ENCODE measurements at regions not wholly inside any gene's neighbourhood (a gene's known extent, or its start where the extent isn't known, plus 50 kb on each side); places are given as distances from the start of the nearest gene placed in this dataset.

DNA sequence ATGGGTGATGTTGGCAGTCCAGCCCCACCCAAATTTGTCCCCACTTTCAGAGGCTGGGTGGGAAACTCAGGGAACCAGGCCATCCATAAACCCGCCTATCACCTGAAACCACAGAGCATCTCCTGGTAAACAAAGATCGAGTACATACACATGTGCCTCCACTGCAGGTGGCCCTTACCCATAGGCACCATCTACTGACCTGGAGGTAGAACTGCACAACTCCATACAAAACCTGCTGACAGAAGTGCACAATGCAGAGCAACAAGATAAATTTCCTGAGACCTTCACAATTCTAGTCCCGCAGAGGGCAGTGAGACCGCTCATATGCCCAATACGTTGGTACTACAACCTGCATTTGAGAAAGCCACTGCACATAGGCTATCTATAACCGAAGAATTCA, 856.3 kb downstream of the SUCLG1 start:
- CTCF ChIA-PET = no interaction called here
- Mint-ChIP-seq H3K9me3 (peaks cover 13 to 25% (median 13%) of the 10 kb centered on the region in 3 donors), H3K36me3 (no peaks in the 10 kb centered on the region), H3K27ac (no peak overlapping the region), H3K4me1 (no peaks in the 10 kb centered on the region), H3K4me3 (no peak overlapping the region), H3K27me3 (no peaks in the 10 kb centered on the region)
- POLR2A ChIA-PET = no interaction called here
- H3K4me3 ChIP-seq (ENCODE audit: control insufficient read depth in 1 of 2, extremely low read depth in 1 of 2, low read length in 1 of 2) = no peak overlapping the region
- no peak overlapping the region for H3K27ac ChIP-seq (ENCODE audit: low read length)
- DNase-seq (no peak), ATAC-seq (replicated peaks in 1 of 4) (no peak)
- 97% methylated on average over 5 of the region's 6 CpGs for WGBS (ENCODE audit: insufficient coverage)
- H3K4me1 ChIP-seq (ENCODE audit: control insufficient read depth in 1 of 2, extremely low read depth in 1 of 2, insufficient read depth in 2 of 2, low read length in 2 of 2) = no peaks in the 10 kb centered on the region
- no peaks in the 10 kb centered on the region for H3K27me3 ChIP-seq (replicated peaks in 1 of 2; ENCODE audit: control insufficient read depth in 2 of 2, extremely low read depth in 1 of 2, insufficient read depth in 2 of 2, low read length in 1 of 2)
- H3K9me3 ChIP-seq = no peaks in the 10 kb centered on the region
- no peaks in the 10 kb centered on the region for H3K36me3 ChIP-seq (ENCODE audit: control insufficient read depth in 2 of 2, extremely low read depth in 1 of 2, insufficient read depth in 1 of 2, low read length in 1 of 2)

DNA sequence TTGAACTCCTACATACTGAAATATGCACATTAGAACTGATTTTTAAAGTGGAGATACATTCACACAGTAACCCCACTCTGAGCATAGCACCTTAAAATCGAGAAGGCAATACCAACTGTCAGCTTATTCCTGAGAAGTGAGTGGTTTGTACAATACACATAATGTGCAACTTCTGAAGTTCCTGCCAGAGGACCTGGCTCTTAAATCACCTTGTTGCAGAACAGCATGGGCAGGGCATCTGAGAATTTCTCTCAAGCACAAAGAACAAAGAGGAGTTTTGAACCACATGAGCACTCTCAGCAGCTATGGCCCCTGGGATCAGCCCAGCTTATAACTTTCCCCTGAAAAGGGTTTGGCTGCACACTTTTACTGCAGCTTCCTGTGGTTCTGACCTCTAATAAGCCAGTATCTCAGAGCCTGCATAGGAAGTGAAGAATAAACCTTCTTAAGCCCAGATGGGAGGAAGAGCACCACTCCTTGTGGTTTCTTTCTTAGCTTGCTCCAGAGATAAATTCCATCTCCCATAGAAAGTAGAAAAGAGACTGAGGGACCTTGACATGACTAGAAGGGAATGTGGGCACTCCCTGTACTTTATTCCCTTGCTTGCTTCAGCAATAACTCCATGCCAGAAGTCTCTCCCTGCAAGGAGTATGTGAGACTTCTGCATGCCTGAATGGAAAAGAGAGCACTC, 862.3 kb downstream of the SUCLG1 start:
- Mint-ChIP-seq H3K36me3 (no peaks in the 10 kb centered on the region), H3K27me3 (no peaks in the 10 kb centered on the region), H3K4me1 (no peaks in the 10 kb centered on the region), H3K9me3 (peaks cover 8 to 13% (median 12%) of the 10 kb centered on the region in 3 donors), H3K27ac (no peak overlapping the region), H3K4me3 (no peak overlapping the region)
- H3K9me3 ChIP-seq = no peaks in the 10 kb centered on the region
- WGBS (ENCODE audit: insufficient coverage) = no CpG with 5 or more reads among the region's 1 CpG
- ChIA-PET CTCF (no interaction called here), POLR2A (no interaction called here)
- ATAC-seq (replicated peaks in 1 of 4) = no peak
- H3K27ac ChIP-seq (ENCODE audit: low read length) = no peak overlapping the region
- no peak overlapping the region for H3K4me3 ChIP-seq (ENCODE audit: control insufficient read depth in 1 of 2, extremely low read depth in 1 of 2, low read length in 1 of 2)
- no peak for DNase-seq
- H3K27me3 ChIP-seq (replicated peaks in 1 of 2; ENCODE audit: control insufficient read depth in 2 of 2, extremely low read depth in 1 of 2, insufficient read depth in 2 of 2, low read length in 1 of 2) = no peaks in the 10 kb centered on the region
- H3K4me1 ChIP-seq (ENCODE audit: control insufficient read depth in 1 of 2, extremely low read depth in 1 of 2, insufficient read depth in 2 of 2, low read length in 2 of 2) = no peaks in the 10 kb centered on the region
- H3K36me3 ChIP-seq (ENCODE audit: control insufficient read depth in 2 of 2, extremely low read depth in 1 of 2, insufficient read depth in 1 of 2, low read length in 1 of 2) = no peaks in the 10 kb centered on the region

DNA sequence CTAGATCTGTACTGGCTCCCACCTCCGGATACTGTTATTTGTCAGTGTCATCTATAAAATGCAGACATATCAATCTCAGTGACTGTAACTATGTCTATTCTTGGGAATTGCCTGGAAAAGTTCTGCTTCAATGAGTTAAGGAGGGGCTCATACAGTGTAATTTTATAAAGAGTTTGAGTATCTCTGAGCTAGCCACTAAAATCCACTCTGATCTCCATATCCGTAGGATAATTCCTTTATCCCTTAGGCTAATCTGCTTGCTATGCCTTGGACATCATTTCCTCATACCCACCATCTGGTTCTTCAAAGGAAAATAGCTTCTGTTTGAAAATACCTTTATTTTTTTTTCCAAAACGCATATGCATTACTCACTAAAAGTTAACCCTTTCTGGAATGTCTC, 863.2 kb downstream of the SUCLG1 start:
- no peak for ATAC-seq (replicated peaks in 1 of 4)
- ChIA-PET CTCF (no interaction called here), POLR2A (no interaction called here)
- no CpG with 5 or more reads among the region's 3 CpGs for WGBS (ENCODE audit: insufficient coverage)
- no peak overlapping the region for H3K4me3 Mint-ChIP-seq
- H3K4me1 Mint-ChIP-seq = no peaks in the 10 kb centered on the region
- H3K27ac Mint-ChIP-seq = no peak overlapping the region
- no peaks in the 10 kb centered on the region for H3K36me3 Mint-ChIP-seq
- H3K9me3 Mint-ChIP-seq = peaks cover 8 to 13% (median 12%) of the 10 kb centered on the region in 3 donors
- H3K27me3 ChIP-seq (replicated peaks in 1 of 2; ENCODE audit: control insufficient read depth in 2 of 2, extremely low read depth in 1 of 2, insufficient read depth in 2 of 2, low read length in 1 of 2) = no peaks in the 10 kb centered on the region
- H3K4me3 ChIP-seq (ENCODE audit: control insufficient read depth in 1 of 2, extremely low read depth in 1 of 2, low read length in 1 of 2) = no peak overlapping the region
- no peak for DNase-seq
- no peaks in the 10 kb centered on the region for H3K9me3 ChIP-seq
- no peaks in the 10 kb centered on the region for H3K36me3 ChIP-seq (ENCODE audit: control insufficient read depth in 2 of 2, extremely low read depth in 1 of 2, insufficient read depth in 1 of 2, low read length in 1 of 2)
- H3K4me1 ChIP-seq (ENCODE audit: control insufficient read depth in 1 of 2, extremely low read depth in 1 of 2, insufficient read depth in 2 of 2, low read length in 2 of 2) = no peaks in the 10 kb centered on the region
- H3K27ac ChIP-seq (ENCODE audit: low read length) = no peak overlapping the region
- H3K27me3 Mint-ChIP-seq = no peaks in the 10 kb centered on the region

DNA sequence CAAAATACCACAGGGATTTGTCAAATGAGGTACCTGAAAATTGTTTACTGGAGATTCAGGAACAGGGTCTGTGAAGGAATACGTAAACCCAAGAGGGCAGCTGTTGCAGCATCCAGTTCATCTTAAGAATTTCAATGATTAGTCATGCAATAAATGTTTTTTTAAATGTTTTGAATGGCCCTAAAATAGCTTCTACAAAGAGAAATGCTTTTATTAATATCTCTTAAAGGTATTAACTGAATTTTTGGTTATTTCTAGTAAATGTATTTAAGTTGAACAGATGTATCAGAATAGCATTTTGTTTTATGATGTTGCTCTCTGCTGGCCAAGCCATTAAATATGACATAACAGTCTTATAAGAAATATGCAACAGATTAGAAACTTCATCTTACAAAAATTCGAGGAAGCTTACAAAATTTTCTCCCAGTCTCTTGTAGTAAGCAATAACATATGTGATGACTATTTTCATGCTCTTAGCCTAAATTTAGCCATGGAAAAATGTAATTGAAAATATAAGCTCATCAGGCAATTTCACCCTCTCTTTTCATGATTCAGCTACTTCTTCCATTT, 863.9 kb downstream of the SUCLG1 start:
- Histone ChIP-seq H3K36me3 (ENCODE audit: control insufficient read depth in 2 of 2, extremely low read depth in 1 of 2, insufficient read depth in 1 of 2, low read length in 1 of 2) (no peaks in the 10 kb centered on the region), H3K27me3 (replicated peaks in 1 of 2; ENCODE audit: control insufficient read depth in 2 of 2, extremely low read depth in 1 of 2, insufficient read depth in 2 of 2, low read length in 1 of 2) (no peaks in the 10 kb centered on the region), H3K4me3 (ENCODE audit: control insufficient read depth in 1 of 2, extremely low read depth in 1 of 2, low read length in 1 of 2) (no peak overlapping the region), H3K27ac (ENCODE audit: low read length) (no peak overlapping the region), H3K4me1 (ENCODE audit: control insufficient read depth in 1 of 2, extremely low read depth in 1 of 2, insufficient read depth in 2 of 2, low read length in 2 of 2) (no peaks in the 10 kb centered on the region), H3K9me3 (no peaks in the 10 kb centered on the region)
- WGBS (ENCODE audit: insufficient coverage) = no CpG with 5 or more reads among the region's 2 CpGs
- ChIA-PET CTCF (no interaction called here), POLR2A (no interaction called here)
- ATAC-seq (replicated peaks in 1 of 4) = no peak
- Mint-ChIP-seq H3K9me3 (peaks cover 8 to 11% (median 11%) of the 10 kb centered on the region in 3 donors), H3K36me3 (no peaks in the 10 kb centered on the region), H3K27me3 (no peaks in the 10 kb centered on the region), H3K4me1 (no peaks in the 10 kb centered on the region), H3K27ac (no peak overlapping the region), H3K4me3 (no peak overlapping the region)
- DNase-seq = no peak

DNA sequence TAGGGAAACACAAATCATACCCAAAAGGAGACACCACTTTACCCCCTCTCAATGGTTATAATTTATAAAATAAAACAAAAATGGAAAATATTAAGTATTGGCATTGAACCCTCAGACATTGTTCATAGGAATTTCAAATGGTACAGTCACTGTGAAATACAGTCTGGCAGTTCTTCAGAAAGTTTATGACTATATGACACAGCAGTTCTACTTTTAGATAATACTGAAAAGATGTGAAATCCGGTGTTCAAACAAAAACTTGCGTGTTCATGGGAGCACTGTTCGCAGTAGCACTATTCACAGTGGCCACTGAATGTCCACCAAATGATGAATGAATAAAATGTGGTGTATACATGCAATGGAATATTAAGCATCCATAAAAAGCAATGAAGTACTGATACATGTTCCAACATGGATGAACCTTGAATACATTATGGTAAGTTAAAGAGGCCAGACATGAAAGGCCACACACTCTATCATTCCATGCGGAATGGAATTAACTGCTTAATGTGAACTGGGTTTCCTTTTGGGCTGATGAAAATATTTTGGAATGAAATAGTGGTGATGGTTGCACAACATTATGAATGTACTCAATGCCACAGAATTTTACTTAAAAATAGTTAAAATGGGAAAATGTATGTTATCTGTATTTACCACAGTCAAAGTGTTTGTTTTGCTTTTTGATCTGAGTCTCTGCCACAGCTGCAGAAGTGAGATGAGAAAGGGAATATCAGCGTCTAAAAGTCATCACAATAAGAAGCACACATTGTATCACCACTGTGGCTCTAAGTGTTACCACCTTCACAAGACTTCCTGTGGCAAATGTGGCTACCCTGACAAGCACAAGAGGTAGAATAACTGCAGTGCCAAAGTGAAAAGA, 864.6 kb downstream of the SUCLG1 start:
- Mint-ChIP-seq H3K36me3 (no peaks in the 10 kb centered on the region), H3K9me3 (peaks cover 4 to 8% (median 5%) of the 10 kb centered on the region in 3 donors), H3K4me3 (no peak overlapping the region), H3K27me3 (no peaks in the 10 kb centered on the region), H3K27ac (no peak overlapping the region), H3K4me1 (no peaks in the 10 kb centered on the region)
- Histone ChIP-seq H3K4me3 (ENCODE audit: control insufficient read depth in 1 of 2, extremely low read depth in 1 of 2, low read length in 1 of 2) (no peak overlapping the region), H3K27me3 (replicated peaks in 1 of 2; ENCODE audit: control insufficient read depth in 2 of 2, extremely low read depth in 1 of 2, insufficient read depth in 2 of 2, low read length in 1 of 2) (no peaks in the 10 kb centered on the region), H3K4me1 (ENCODE audit: control insufficient read depth in 1 of 2, extremely low read depth in 1 of 2, insufficient read depth in 2 of 2, low read length in 2 of 2) (no peaks in the 10 kb centered on the region), H3K9me3 (no peaks in the 10 kb centered on the region), H3K36me3 (ENCODE audit: control insufficient read depth in 2 of 2, extremely low read depth in 1 of 2, insufficient read depth in 1 of 2, low read length in 1 of 2) (no peaks in the 10 kb centered on the region), H3K27ac (ENCODE audit: low read length) (no peak overlapping the region)
- WGBS (ENCODE audit: insufficient coverage) = no CpG with 5 or more reads among the region's 5 CpGs
- ChIA-PET POLR2A (no interaction called here), CTCF (no interaction called here)
- DNase-seq (no peak), ATAC-seq (replicated peaks in 1 of 4) (no peak)

DNA sequence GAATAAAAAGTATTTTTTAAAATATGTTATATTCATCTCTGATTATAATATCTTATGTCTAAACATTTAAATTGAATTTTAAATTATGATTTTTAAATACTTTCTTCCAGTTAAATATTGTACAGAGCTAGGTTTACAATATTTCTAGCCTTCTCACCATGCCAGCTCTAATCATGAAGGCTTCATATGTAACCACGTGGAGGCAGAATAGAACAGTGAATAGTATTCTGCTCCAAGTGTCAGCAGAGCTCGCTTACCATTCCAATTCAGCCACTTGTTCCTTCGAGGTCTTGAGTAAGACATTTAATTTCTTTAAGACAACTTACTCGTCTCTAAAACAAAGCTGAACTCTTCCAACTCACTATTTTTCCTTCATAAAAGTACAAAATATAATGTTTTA, 871.8 kb downstream of the SUCLG1 start:
- Histone ChIP-seq H3K9me3 (no peaks in the 10 kb centered on the region), H3K36me3 (ENCODE audit: control insufficient read depth in 2 of 2, extremely low read depth in 1 of 2, insufficient read depth in 1 of 2, low read length in 1 of 2) (no peaks in the 10 kb centered on the region), H3K4me3 (ENCODE audit: control insufficient read depth in 1 of 2, extremely low read depth in 1 of 2, low read length in 1 of 2) (no peak overlapping the region), H3K27ac (ENCODE audit: low read length) (no peak overlapping the region), H3K27me3 (replicated peaks in 1 of 2; ENCODE audit: control insufficient read depth in 2 of 2, extremely low read depth in 1 of 2, insufficient read depth in 2 of 2, low read length in 1 of 2) (no peaks in the 10 kb centered on the region), H3K4me1 (ENCODE audit: control insufficient read depth in 1 of 2, extremely low read depth in 1 of 2, insufficient read depth in 2 of 2, low read length in 2 of 2) (no peaks in the 10 kb centered on the region)
- H3K4me3 Mint-ChIP-seq = no peak overlapping the region
- no peak for DNase-seq
- no peaks in the 10 kb centered on the region for H3K27me3 Mint-ChIP-seq
- ChIA-PET POLR2A (no interaction called here), CTCF (no interaction called here)
- H3K4me1 Mint-ChIP-seq = no peaks in the 10 kb centered on the region
- no peaks in the 10 kb centered on the region for H3K36me3 Mint-ChIP-seq
- H3K27ac Mint-ChIP-seq = no peak overlapping the region
- WGBS (ENCODE audit: insufficient coverage) = no CpG with 5 or more reads among the region's 4 CpGs
- peaks cover 2 to 8% (median 3%) of the 10 kb centered on the region in 3 donors for H3K9me3 Mint-ChIP-seq
- ATAC-seq (replicated peaks in 1 of 4) = no peak
